Right cardiac atrium (tissue), 5 donors: ENCODE measurements at regions not wholly inside any gene's neighbourhood (a gene's known extent, or its start where the extent isn't known, plus 50 kb on each side); places are given as distances from the start of the nearest gene placed in this dataset.
"Not testable (repeated sequence)": the region's sequence is repeated elsewhere in the genome, so short reads cannot be mapped to it uniquely, and the experiment has no call there.

ENCODE experiments used
- ATAC-seq, 2 donors: fragments of 200-7000 bp; cut with Tn5 transposase; one replicate each; pipeline versions ENCODE4 v1.8.0 to v1.9.1; 2020; ENCODE audit warnings: moderate library complexity in 2 of 2, mild to moderate bottlenecking in 1 of 2
- DNase-seq, 3 donors: peaks; one replicate each; pipeline ENCODE4 v3.0.0-alpha.2; 2020
- H3K27ac ChIP-seq: one replicate; pipeline ENCODE4 v1.5.1; 2013; ENCODE audit warnings: mild to moderate bottlenecking, low read length, control low read depth, moderate library complexity
- H3K27me3 ChIP-seq: one replicate; pipeline ENCODE4 v1.6.1; 2013; ENCODE audit not compliant: control insufficient read depth, insufficient read depth
- H3K4me1 ChIP-seq: one replicate; pipeline ENCODE4 v1.6.1; 2013; ENCODE audit warnings: low read length; ENCODE audit not compliant: control insufficient read depth, insufficient read depth
- H3K4me3 ChIP-seq: one replicate; pipeline ENCODE4 v1.5.1; 2013; ENCODE audit warnings: low read length, control low read depth
- H3K9me3 ChIP-seq: one replicate; pipeline ENCODE4 v1.6.1; 2013; ENCODE audit warnings: low read length; ENCODE audit not compliant: control insufficient read depth
- WGBS: extraction: QIAGEN DNeasy Blood & Tissue Kit; methylation state at CpG from one replicate; pipeline ENCODE4 v1.1.7; 2013; 5-methylcytosine and 5-hydroxymethylcytosine counted together
- intact Hi-C, 4 donors: fragments of 100-400 bp; cut with DNase I; formaldehyde crosslinking; loops; one replicate each; pipeline versions ENCODE4 v1.11.0 to v1.14.0; 2022 to 2023
- donor health status: healthy with polysubstance abuse.
- donor health status: DM: no; HTN: yes; CAD: no.
- donor health status: DM: no; HTN: no; CAD: no.
- donor health status: DM: no; HTN: yes; CAD: no; lungs with severe emphysema.
- donor health status: DM: yes; HTN: yes; CAD: no.

DNA sequence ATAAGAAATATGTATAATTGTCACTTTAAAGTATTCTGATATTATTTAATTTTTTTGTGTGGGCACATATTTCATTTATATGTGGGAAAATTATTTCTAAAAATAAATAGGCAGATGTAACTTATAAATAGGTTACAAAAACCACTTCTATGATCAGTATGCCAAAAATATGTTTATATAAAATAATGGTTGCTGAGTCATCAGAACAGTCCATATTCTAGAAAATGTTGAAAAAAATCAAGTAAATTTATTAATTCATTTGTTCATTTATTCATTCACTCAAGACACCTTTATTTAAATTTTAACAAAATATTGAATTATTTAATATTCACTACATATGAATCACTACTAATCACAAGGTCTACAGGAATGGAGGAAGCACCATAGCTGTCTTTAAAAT is 1387.3 kb upstream of the C9orf72 start:
- H3K4me3 ChIP-seq, result no peak overlapping the region
- H3K27ac ChIP-seq, result no peak overlapping the region
- H3K9me3 ChIP-seq, result no peaks in the 10 kb centered on the region
- intact Hi-C loops, result no loop called here
- DNase-seq (no peak), ATAC-seq (no peak)
- H3K27me3 ChIP-seq, result no peaks in the 10 kb centered on the region
- no peaks in the 10 kb centered on the region for H3K4me1 ChIP-seq

GRCh38 chr9:28961623-28962022 is 1388.3 kb upstream of the C9orf72 start:
- DNase-seq (no peak), ATAC-seq (no peak)
- H3K9me3 ChIP-seq, result no peaks in the 10 kb centered on the region
- no peak overlapping the region for H3K4me3 ChIP-seq
- no peak overlapping the region for H3K27ac ChIP-seq
- intact Hi-C loops, result no loop called here
- no peaks in the 10 kb centered on the region for H3K4me1 ChIP-seq
- no peaks in the 10 kb centered on the region for H3K27me3 ChIP-seq
- WGBS, result 63% methylated on average over 3 of the region's 3 CpGs

DNA sequence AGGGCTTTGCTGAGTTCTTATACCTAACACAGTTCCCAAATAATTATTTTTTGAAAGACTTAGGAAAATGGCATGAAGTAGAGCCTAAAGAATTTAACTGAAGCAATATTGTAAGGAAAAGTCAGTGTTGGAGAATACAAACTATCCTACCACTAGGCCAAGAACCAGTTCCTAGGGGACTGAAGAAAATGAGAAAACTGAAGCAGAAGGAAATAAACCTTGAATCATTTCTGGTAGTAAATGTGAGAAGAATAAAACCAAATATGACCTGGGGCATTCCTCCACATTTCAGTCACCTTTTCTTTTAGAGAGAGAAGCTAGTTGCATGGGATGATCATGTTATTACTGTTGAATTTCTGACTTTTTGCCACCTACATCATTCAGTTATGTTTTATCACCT is 1393.9 kb upstream of the C9orf72 start:
- Histone ChIP-seq H3K27ac (no peak overlapping the region), H3K4me3 (no peak overlapping the region), H3K27me3 (no peaks in the 10 kb centered on the region), H3K9me3 (no peaks in the 10 kb centered on the region), H3K4me1 (no peaks in the 10 kb centered on the region)
- DNase-seq (no peak), ATAC-seq (no peak)
- intact Hi-C loops, result loop anchor here in 1 of 4 donors (5.0 kb wide), 1 partner anchor 75 kb away; no protein-coding TSS in a partner anchor

DNA sequence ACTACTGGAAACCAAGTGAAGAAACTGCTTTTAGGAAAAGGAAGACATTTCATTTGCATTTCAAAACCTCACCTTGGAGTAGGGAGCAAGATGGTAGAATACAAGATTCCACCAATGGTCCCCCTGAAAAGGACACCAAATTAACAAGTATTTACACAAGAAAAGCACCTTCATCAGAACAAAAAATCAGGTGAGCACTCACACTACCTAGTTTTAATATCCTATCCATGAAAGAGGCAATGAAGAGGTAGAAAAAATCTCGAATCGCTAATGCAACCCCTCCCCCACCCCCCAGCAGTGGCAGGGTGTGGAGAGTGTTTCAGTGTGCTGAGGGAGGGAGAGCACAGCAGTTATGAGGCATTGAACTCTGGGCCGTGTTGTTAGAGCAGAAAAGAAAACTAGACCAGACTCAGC is 1397.0 kb upstream of the C9orf72 start:
- Histone ChIP-seq H3K4me3 (no peak overlapping the region), H3K27me3 (no peaks in the 10 kb centered on the region), H3K27ac (no peak overlapping the region), H3K4me1 (no peaks in the 10 kb centered on the region), H3K9me3 (no peaks in the 10 kb centered on the region)
- ATAC-seq, result no peak
- 22% methylated on average over 3 of the region's 3 CpGs for WGBS
- no peak for DNase-seq
- intact Hi-C loops, result no loop called here

DNA sequence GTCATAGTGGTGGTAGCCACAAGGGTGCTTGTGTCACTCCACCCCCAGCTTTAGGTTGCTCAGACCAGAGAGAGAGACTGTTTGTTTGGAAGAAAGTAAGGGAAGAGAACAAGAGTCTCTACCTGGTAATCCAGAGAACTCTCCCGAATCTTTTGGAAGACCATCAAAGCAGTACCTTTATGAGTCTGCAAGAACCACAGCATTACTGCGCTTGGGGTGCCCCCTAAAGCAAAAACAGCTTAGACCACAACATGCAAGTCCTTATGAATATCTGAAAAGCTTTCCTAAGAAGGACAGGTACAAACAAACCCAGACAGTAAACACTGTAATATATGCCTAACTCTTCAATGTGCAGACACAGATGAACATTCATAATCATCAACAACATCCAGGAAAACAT is 1398.6 kb upstream of the C9orf72 start:
- Histone ChIP-seq H3K27me3 (no peaks in the 10 kb centered on the region), H3K4me3 (no peak overlapping the region), H3K4me1 (no peaks in the 10 kb centered on the region), H3K9me3 (no peaks in the 10 kb centered on the region), H3K27ac (no peak overlapping the region)
- intact Hi-C loops, result no loop called here
- ATAC-seq (no peak), DNase-seq (no peak)
- 22% methylated on average over 2 of the region's 2 CpGs for WGBS

- H3K4me3 ChIP-seq, result no peak overlapping the region
- no peak for ATAC-seq
- intact Hi-C loops, result no loop called here
Observed at GRCh38 chr9:28976250-28976649, 1403.0 kb upstream of the C9orf72 start.

GRCh38 chr9:28976684-28977083 is 1403.4 kb upstream of the C9orf72 start:
- no peak for DNase-seq
- intact Hi-C loops, result no loop called here
- Histone ChIP-seq H3K4me3 (no peak overlapping the region), H3K4me1 (no peaks in the 10 kb centered on the region), H3K27ac (no peak overlapping the region), H3K9me3 (no peaks in the 10 kb centered on the region), H3K27me3 (no peaks in the 10 kb centered on the region)
- no peak for ATAC-seq
- 43% methylated on average over 1 of the region's 1 CpG for WGBS

More at GRCh38 chr9:28976250-28976649, 1403.0 kb upstream of the C9orf72 start:
- Histone ChIP-seq H3K4me1 (no peaks in the 10 kb centered on the region), H3K9me3 (no peaks in the 10 kb centered on the region), H3K27ac (no peak overlapping the region), H3K27me3 (no peaks in the 10 kb centered on the region)
- DNase-seq, result no peak

GRCh38 chr9:28981129-28981528 is 1407.8 kb upstream of the C9orf72 start:
- H3K4me1 ChIP-seq, result no peaks in the 10 kb centered on the region
- H3K9me3 ChIP-seq, result no peaks in the 10 kb centered on the region
- no peak overlapping the region for H3K4me3 ChIP-seq
- no peaks in the 10 kb centered on the region for H3K27me3 ChIP-seq
- 42% methylated on average over 1 of the region's 1 CpG for WGBS
- DNase-seq, result no peak
- no peak for ATAC-seq
- H3K27ac ChIP-seq, result no peak overlapping the region
- intact Hi-C loops, result no loop called here

- Histone ChIP-seq H3K4me3 (no peak overlapping the region), H3K9me3 (no peaks in the 10 kb centered on the region), H3K27me3 (no peaks in the 10 kb centered on the region), H3K27ac (no peak overlapping the region), H3K4me1 (no peaks in the 10 kb centered on the region)
- intact Hi-C loops, result no loop called here
- 95% methylated on average over 1 of the region's 1 CpG for WGBS
- no peak for ATAC-seq
- no peak for DNase-seq
Observed at GRCh38 chr9:28981711-28982110, 1408.4 kb upstream of the C9orf72 start.

GRCh38 chr9:28984016-28984415 is 1410.7 kb upstream of the C9orf72 start:
- intact Hi-C loops, result no loop called here
- Histone ChIP-seq H3K9me3 (no peaks in the 10 kb centered on the region), H3K27me3 (no peaks in the 10 kb centered on the region), H3K4me1 (no peaks in the 10 kb centered on the region), H3K27ac (no peak overlapping the region), H3K4me3 (no peak overlapping the region)
- WGBS, result 72% methylated on average over 3 of the region's 3 CpGs
- ATAC-seq (no peak), DNase-seq (no peak)

DNA sequence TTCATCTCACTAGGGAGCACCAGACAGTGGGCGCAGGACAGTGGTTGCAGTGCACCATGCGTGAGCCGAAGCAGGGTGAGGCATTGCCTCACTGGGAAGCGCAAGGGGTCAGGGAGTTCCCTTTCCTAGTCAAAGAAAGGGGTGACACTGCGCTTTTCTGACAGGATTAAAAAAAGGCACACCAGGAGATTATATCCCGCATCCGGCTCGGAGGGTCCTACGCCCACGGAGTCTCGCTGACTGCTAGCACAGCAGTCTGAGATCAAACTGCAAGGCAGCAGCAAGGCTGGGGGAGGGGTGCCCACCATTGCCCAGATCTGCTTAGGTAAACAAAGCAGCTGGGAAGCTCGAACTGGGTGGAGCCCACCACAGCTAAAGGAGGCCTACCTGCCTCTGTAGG is 1416.7 kb upstream of the C9orf72 start:
- ATAC-seq, H3K4me3 ChIP-seq, H3K9me3 ChIP-seq, intact Hi-C loops, H3K4me1 ChIP-seq, H3K27me3 ChIP-seq, H3K27ac ChIP-seq: not testable (repeated sequence)
- WGBS, result 87% methylated on average over 12 of the region's 12 CpGs
- DNase-seq, result peak in 1 of 3 donors; percentile 4

DNA sequence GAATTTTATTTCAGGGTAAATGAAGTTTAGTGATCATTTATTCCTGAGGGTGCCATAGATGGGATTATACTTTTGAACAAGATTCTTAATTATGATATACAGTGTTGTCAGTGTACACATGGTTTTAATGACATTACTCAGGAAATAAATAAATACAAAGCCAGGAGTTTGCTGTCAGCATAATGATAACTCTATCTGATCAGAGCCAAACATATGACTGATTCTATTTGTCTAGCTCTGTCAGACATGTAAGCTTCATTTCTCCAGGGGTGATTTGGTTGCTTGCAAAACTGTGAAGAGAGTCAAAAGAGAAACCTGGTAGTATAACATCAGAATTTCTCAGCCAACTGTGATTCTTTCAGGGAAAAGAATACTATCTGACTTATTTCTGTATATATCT is 1425.8 kb upstream of the C9orf72 start:
- Histone ChIP-seq H3K27me3 (no peaks in the 10 kb centered on the region), H3K27ac (no peak overlapping the region), H3K4me3 (no peak overlapping the region), H3K4me1 (no peaks in the 10 kb centered on the region), H3K9me3 (no peaks in the 10 kb centered on the region)
- intact Hi-C loops, result no loop called here
- DNase-seq (no peak), ATAC-seq (no peak)
